ENCODE measurements at regions not wholly inside any gene's neighbourhood (a gene's known extent, or its start where the extent isn't known, plus 50 kb on each side); places are given as distances from the start of the nearest gene placed in this dataset.

GRCh38 chr5:12851761-12852160 is 947.5 kb upstream of the CTNND2 start:
- no peak overlapping the region for H3K14ac ChIP-seq (ENCODE audit: insufficient read length)
- FAIRE-seq (no peak), DNase-seq (ENCODE audit: low read depth in 1 of 2, low spot score in 2 of 2) (no peak)
- no peak overlapping the region for H2BK120ac ChIP-seq (replicated peaks; ENCODE audit: low read depth, low read length)
- H4K20me1 ChIP-seq (replicated peaks in 1 of 2; ENCODE audit: control insufficient read depth in 1 of 2, insufficient read depth in 2 of 2, low read length in 2 of 2), result no peaks in the 10 kb centered on the region
- no peak overlapping the region for H3K9ac ChIP-seq (replicated peaks in 1 of 4; ENCODE audit: extremely low read depth in 1 of 4, low read depth in 3 of 4, low read length in 3 of 4)
- ChIA-PET POLR2A (ENCODE audit: partially characterized antibody) (no interaction called here), CTCF (ENCODE audit: partially characterized antibody) (no interaction called here)
- H3K27me3 ChIP-seq (replicated peaks in 1 of 4; ENCODE audit: control insufficient read depth in 3 of 4, extremely low read depth in 1 of 4, insufficient read depth in 3 of 4, low read length in 3 of 4), result no peaks in the 10 kb centered on the region
- H3K4ac ChIP-seq (replicated peaks; ENCODE audit: insufficient read length, low read depth, low read length), result no peak overlapping the region
- H4K8ac ChIP-seq (ENCODE audit: extremely low read depth, insufficient read depth, low read length), result no peak overlapping the region
- WGBS, 2 experiments (ENCODE audit: extremely low coverage in 1 of 2, insufficient coverage in 1 of 2, insufficient read length in 1 of 2, insufficient replicate concordance in 2 of 2, low coverage in 1 of 2, low lambda C conversion rate in 2 of 2, missing lambda C conversion rate in 1 of 2), result 86% methylated on average over 5 of the region's 5 CpGs; no CpG with 5 or more reads in 1 of the 2 experiments
- no peak overlapping the region for H3K56ac ChIP-seq (replicated peaks; ENCODE audit: insufficient read length, low read depth, low read length)
- H3K18ac ChIP-seq (ENCODE audit: extremely low read depth, low read length), result no peak overlapping the region
- H3K23me2 ChIP-seq (ENCODE audit: low read depth, low read length), result no peaks in the 10 kb centered on the region
- no peak overlapping the region for H4K91ac ChIP-seq (replicated peaks; ENCODE audit: insufficient read length, low read length)
- H3K36me3 ChIP-seq (ENCODE audit: control insufficient read depth in 2 of 4, insufficient read depth in 4 of 4, low read length in 3 of 4), result no peaks in the 10 kb centered on the region
- no peaks in the 10 kb centered on the region; a peak in 1 of 7 replicates for H3K4me1 ChIP-seq (replicated peaks in 1 of 4; ENCODE audit: control insufficient read depth in 3 of 4, insufficient read depth in 4 of 4, low read length in 3 of 4)
- no peaks in the 10 kb centered on the region for H3K79me2 ChIP-seq (ENCODE audit: control insufficient read depth in 1 of 2, insufficient read depth in 2 of 2, low read length in 2 of 2)
- H2BK15ac ChIP-seq (ENCODE audit: low read length), result no peak overlapping the region
- no peaks in the 10 kb centered on the region for H3K9me3 ChIP-seq (ENCODE audit: insufficient read depth in 2 of 2, low read depth in 1 of 2, low read length in 1 of 2)
- H3K27ac ChIP-seq (ENCODE audit: low read depth, low read length), result no peak overlapping the region
- no peak overlapping the region for H2AK5ac ChIP-seq (ENCODE audit: low read depth, low read length)
- TF ChIP-seq SAP30 (IDR thresholded peaks at IDR 0.05; ENCODE audit: insufficient read depth, insufficient replicate concordance, low read length), result no peak
- TF ChIP-seq GABPA (IDR thresholded peaks at IDR 0.05; ENCODE audit: borderline replicate concordance, insufficient read depth, low read length), result no peak
- TF ChIP-seq SP1 (IDR thresholded peaks at IDR 0.05; ENCODE audit: low read depth, low read length), result no peak
- no peak for TF ChIP-seq SP2 (IDR thresholded peaks at IDR 0.05; ENCODE audit: low read length)
- TF ChIP-seq ZNF274 (IDR thresholded peaks at IDR 0.05; ENCODE audit: borderline replicate concordance, extremely low read depth, low read length), result no peak
- no peak for TF ChIP-seq CHD2 (IDR thresholded peaks at IDR 0.05; ENCODE audit: low read length)
- H3K79me1 ChIP-seq (ENCODE audit: low read depth, low read length), result no peaks in the 10 kb centered on the region
- no peak overlapping the region for H2BK5ac ChIP-seq (ENCODE audit: low read depth, low read length)
- H3K4me3 ChIP-seq (ENCODE audit: extremely low read depth in 1 of 4, insufficient read depth in 2 of 4, low read depth in 3 of 4, low read length in 4 of 4), result no peak overlapping the region
- no peak overlapping the region for H2BK20ac ChIP-seq (ENCODE audit: low read length)
- no peak overlapping the region for H2BK12ac ChIP-seq (ENCODE audit: low read depth, low read length)
- H3K4me2 ChIP-seq (ENCODE audit: insufficient read depth in 1 of 2, low read depth in 2 of 2, low read length in 2 of 2), result no peak overlapping the region
- no peak overlapping the region for H4K5ac ChIP-seq (ENCODE audit: insufficient read length, low read depth, low read length)
- H3K23ac ChIP-seq (ENCODE audit: insufficient read length), result no peak overlapping the region
- peak overlapping the region; percentile 85; the same call in 1 of the 2 replicates for H2AFZ ChIP-seq (ENCODE audit: low read length)

Data from H1 (cell line).